ENCODE measurements at regions not wholly inside any gene's neighbourhood (a gene's known extent, or its start where the extent isn't known, plus 50 kb on each side); places are given as distances from the start of the nearest gene placed in this dataset.
A peak's percentile ranks its signal among the peaks of the same experiment; 100 is the strongest.

DNA sequence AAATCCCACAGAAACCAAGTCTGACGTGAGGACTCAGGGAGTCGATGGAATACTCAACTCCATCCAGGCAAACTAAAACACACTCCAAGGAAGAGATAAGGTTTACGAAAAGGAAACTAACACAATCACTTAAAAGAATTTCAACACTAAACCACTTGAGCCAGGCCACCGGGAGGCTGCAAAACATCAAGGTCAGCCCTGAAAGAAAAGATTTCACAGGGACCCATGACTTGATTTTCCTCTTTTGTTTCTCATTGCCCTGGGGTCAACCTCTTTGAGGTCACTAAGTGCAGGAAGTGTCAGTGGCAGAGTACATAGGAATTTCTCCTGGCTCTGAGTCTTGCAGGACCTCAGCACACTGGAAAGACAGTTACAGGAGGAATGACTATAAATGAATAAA is 77.8 kb upstream of the TARS1 start:
- Histone ChIP-seq H3K27me3 (ENCODE audit: control insufficient read depth, insufficient read depth, low read length) (no peaks in the 10 kb centered on the region), H3K9me3 (ENCODE audit: control insufficient read depth in 2 of 2, low read length in 2 of 2) (no peaks in the 10 kb centered on the region), H3K4me1 (ENCODE audit: control insufficient read depth, insufficient read depth, low read length, poor library complexity, severe bottlenecking) (no peaks in the 10 kb centered on the region), H3K36me3 (ENCODE audit: control insufficient read depth, insufficient read depth, low read length) (no peaks in the 10 kb centered on the region), H3K27ac (ENCODE audit: insufficient read depth, low read length, poor library complexity, severe bottlenecking) (no peak overlapping the region), H3K4me3 (ENCODE audit: low read depth, low read length) (no peak overlapping the region)
- Mint-ChIP-seq H3K4me1 (peaks cover 0 to 4% (median 0%) of the 10 kb centered on the region in 4 donors), H3K4me3 (no peak overlapping the region), H3K27me3 (no peaks in the 10 kb centered on the region), H3K27ac (no peak overlapping the region), H3K36me3 (no peaks in the 10 kb centered on the region), H3K9me3 (peaks cover 0 to 8% (median 5%) of the 10 kb centered on the region in 7 donors)
- DNase-seq = no peak
- no peak for ATAC-seq (ENCODE audit: low read depth in 2 of 2)

DNA sequence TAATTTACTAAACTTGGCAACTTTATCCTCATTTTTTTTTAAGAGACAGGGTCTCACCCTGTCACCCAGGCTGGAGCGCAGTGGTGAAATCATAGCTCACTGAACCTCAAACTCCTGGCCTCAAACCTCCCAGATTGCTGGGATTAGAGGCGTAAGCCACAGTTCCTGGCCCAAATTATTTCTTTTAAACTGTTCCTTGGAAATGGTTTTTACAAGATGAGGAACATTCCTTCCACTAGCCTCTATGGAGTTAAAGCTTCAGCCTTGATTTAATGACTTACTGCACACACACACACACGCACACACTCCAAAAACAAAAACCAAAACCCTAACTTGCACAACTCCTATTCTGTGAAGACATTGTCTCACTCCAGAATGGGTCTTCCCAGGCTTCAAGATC is 77.2 kb upstream of the TARS1 start:
- Mint-ChIP-seq H3K4me3 (no peak overlapping the region), H3K4me1 (peaks cover 0 to 4% (median 0%) of the 10 kb centered on the region in 4 donors), H3K36me3 (no peaks in the 10 kb centered on the region), H3K9me3 (peaks cover 0 to 8% (median 5%) of the 10 kb centered on the region in 7 donors), H3K27me3 (no peaks in the 10 kb centered on the region), H3K27ac (no peak overlapping the region)
- Histone ChIP-seq H3K27ac (ENCODE audit: insufficient read depth, low read length, poor library complexity, severe bottlenecking) (no peak overlapping the region), H3K4me1 (ENCODE audit: control insufficient read depth, insufficient read depth, low read length, poor library complexity, severe bottlenecking) (no peaks in the 10 kb centered on the region), H3K36me3 (ENCODE audit: control insufficient read depth, insufficient read depth, low read length) (no peaks in the 10 kb centered on the region), H3K27me3 (ENCODE audit: control insufficient read depth, insufficient read depth, low read length) (no peaks in the 10 kb centered on the region), H3K4me3 (ENCODE audit: low read depth, low read length) (no peak overlapping the region), H3K9me3 (ENCODE audit: control insufficient read depth in 2 of 2, low read length in 2 of 2) (no peaks in the 10 kb centered on the region)
- no peak for DNase-seq
- no peak for ATAC-seq (ENCODE audit: low read depth in 2 of 2)

DNA sequence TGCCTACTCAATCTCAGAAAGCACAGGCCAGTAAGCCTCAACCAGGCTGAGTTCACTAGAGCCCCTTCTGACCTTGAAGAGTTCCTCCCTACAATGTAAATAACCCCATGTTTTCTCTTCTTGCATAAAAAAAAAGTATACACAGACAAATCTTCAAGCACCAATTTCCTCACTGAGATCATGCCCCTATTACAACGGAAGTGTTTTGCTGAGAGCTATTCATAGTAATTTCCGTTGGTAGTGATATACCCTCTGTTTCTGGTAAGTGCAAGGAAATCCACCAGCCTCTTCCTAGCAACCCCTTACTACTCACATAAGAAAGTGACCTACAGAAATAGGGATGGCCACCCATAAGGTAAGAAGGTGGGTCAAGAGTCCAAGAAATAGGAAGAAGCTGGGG is 76.4 kb upstream of the TARS1 start:
- H3K27ac Mint-ChIP-seq = no peak overlapping the region
- H3K4me3 ChIP-seq (ENCODE audit: low read depth, low read length) = no peak overlapping the region
- H3K27ac ChIP-seq (ENCODE audit: insufficient read depth, low read length, poor library complexity, severe bottlenecking) = no peak overlapping the region
- H3K27me3 ChIP-seq (ENCODE audit: control insufficient read depth, insufficient read depth, low read length) = no peaks in the 10 kb centered on the region
- ATAC-seq (ENCODE audit: low read depth in 2 of 2) (no peak), DNase-seq (peak in 1 of 3 donors; percentile 17)
- no peaks in the 10 kb centered on the region for H3K36me3 Mint-ChIP-seq
- H3K4me1 ChIP-seq (ENCODE audit: control insufficient read depth, insufficient read depth, low read length, poor library complexity, severe bottlenecking) = no peaks in the 10 kb centered on the region
- H3K4me1 Mint-ChIP-seq = peaks cover 0 to 4% (median 0%) of the 10 kb centered on the region in 4 donors
- H3K27me3 Mint-ChIP-seq = no peaks in the 10 kb centered on the region
- peaks cover 0 to 8% (median 4%) of the 10 kb centered on the region in 7 donors for H3K9me3 Mint-ChIP-seq
- H3K36me3 ChIP-seq (ENCODE audit: control insufficient read depth, insufficient read depth, low read length) = no peaks in the 10 kb centered on the region
- H3K4me3 Mint-ChIP-seq = no peak overlapping the region
- H3K9me3 ChIP-seq (ENCODE audit: control insufficient read depth in 2 of 2, low read length in 2 of 2) = no peaks in the 10 kb centered on the region

DNA sequence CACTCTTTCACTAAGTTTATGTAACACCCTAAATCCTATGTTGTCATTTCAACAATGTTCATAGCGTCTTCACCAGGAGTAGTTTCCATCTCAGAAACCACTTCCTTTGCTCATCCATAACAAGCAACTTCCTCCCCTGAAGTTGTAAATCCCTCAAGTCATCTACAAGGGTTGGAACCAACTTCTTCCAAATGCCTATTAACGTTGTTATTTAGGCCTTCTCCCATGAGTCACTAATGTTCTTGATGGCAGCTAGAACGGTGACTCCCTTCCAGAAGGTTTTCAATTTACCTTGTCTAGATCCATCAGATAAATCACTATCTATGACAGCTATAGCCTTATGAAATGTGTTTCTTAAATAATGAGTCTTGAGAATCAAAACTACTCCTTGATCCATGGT is 73.3 kb upstream of the TARS1 start:
- H3K9me3 ChIP-seq (ENCODE audit: control insufficient read depth in 2 of 2, low read length in 2 of 2) = no peaks in the 10 kb centered on the region
- H3K4me1 Mint-ChIP-seq = peaks cover 0 to 4% (median 0%) of the 10 kb centered on the region in 4 donors
- H3K4me3 ChIP-seq (ENCODE audit: low read depth, low read length) = no peak overlapping the region
- ATAC-seq (ENCODE audit: low read depth in 2 of 2) = no peak
- H3K4me3 Mint-ChIP-seq = no peak overlapping the region
- H3K9me3 Mint-ChIP-seq = peaks cover 0 to 4% (median 0%) of the 10 kb centered on the region in 7 donors
- DNase-seq = no peak
- H3K27ac ChIP-seq (ENCODE audit: insufficient read depth, low read length, poor library complexity, severe bottlenecking) = no peak overlapping the region
- H3K4me1 ChIP-seq (ENCODE audit: control insufficient read depth, insufficient read depth, low read length, poor library complexity, severe bottlenecking) = no peaks in the 10 kb centered on the region
- H3K27ac Mint-ChIP-seq = peak overlapping the region in 1 of 3 donors; percentile 84
- H3K36me3 Mint-ChIP-seq = no peaks in the 10 kb centered on the region
- no peaks in the 10 kb centered on the region for H3K27me3 ChIP-seq (ENCODE audit: control insufficient read depth, insufficient read depth, low read length)
- no peaks in the 10 kb centered on the region for H3K27me3 Mint-ChIP-seq
- H3K36me3 ChIP-seq (ENCODE audit: control insufficient read depth, insufficient read depth, low read length) = no peaks in the 10 kb centered on the region

DNA sequence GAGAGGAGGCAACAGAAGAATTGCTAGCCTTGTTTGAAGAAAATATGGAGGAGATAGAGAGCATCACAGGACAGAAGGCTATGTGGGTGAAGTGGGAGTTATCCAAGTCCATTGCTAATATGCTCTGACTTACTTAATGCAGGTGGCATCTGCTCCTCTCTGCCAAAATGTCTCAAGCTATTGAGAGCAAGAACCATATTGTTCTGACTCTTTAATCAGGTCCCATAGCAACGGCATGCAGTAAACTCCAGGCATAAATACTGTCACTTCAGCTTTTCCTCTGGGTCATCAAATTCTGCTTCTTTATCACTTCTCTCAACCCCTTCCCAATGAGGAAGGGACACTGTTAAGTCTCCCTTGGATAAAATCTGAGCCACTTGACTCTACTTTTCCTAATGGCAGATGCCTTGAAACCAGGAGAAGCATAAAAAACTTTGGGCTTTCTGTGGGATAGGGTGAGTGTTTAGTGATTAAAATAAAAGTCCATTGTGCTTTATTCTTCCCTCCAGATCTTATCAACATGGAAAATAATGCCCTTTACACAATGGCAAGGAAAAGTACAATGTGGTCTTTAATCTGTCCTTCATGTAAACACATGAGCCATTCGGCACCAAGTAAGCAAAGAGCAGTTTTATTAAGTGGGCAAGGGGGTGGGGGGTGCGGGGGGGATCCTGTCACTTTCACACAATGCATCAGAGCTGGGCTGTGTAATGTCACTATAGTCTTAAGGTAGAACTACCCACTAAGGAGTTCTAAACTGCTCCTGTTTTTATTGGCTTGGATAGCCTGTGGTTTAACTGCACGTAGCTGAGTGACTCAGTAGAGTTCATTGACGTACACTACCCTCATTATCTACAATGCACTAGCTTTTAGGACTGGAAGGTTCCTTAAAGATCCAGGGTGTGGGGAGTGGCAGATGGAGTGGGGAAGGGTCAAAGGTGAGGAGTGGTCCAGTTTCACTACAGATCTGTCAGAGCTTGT is 71.0 kb upstream of the TARS1 start:
- no peaks in the 10 kb centered on the region for H3K9me3 ChIP-seq (ENCODE audit: control insufficient read depth in 2 of 2, low read length in 2 of 2)

DNA sequence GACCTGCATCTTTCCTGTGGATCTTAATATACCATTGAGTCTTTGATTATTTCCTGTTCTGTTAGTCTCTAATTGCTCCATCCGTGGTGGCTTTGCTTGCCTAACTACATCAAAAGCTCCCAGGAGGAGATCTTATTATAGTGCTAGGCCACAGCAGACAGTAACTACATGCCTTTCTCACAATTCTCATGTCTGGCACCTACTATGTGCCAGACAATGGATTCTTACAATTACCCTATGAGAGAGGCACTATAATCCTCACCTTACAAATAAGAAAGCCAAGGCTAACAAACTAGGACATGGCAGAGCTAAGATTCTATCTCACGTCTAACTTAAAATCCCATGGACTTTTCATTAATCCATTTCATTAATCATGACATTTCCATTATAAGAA is 70.3 kb upstream of the TARS1 start:
- Histone ChIP-seq H3K9me3 (ENCODE audit: control insufficient read depth in 2 of 2, low read length in 2 of 2) (no peaks in the 10 kb centered on the region), H3K27me3 (ENCODE audit: control insufficient read depth, insufficient read depth, low read length) (no peaks in the 10 kb centered on the region), H3K4me3 (ENCODE audit: low read depth, low read length) (no peak overlapping the region), H3K27ac (ENCODE audit: insufficient read depth, low read length, poor library complexity, severe bottlenecking) (no peak overlapping the region), H3K36me3 (ENCODE audit: control insufficient read depth, insufficient read depth, low read length) (no peaks in the 10 kb centered on the region), H3K4me1 (ENCODE audit: control insufficient read depth, insufficient read depth, low read length, poor library complexity, severe bottlenecking) (no peaks in the 10 kb centered on the region)
- Mint-ChIP-seq H3K4me1 (no peaks in the 10 kb centered on the region), H3K9me3 (peaks cover 0 to 4% (median 0%) of the 10 kb centered on the region in 7 donors), H3K36me3 (no peaks in the 10 kb centered on the region), H3K4me3 (no peak overlapping the region), H3K27ac (no peak overlapping the region), H3K27me3 (no peaks in the 10 kb centered on the region)
- DNase-seq = no peak
- ATAC-seq (ENCODE audit: low read depth in 2 of 2) = no peak

More for the DNA sequence above, 71.0 kb upstream of the TARS1 start:
- Mint-ChIP-seq H3K4me1 (no peaks in the 10 kb centered on the region), H3K27ac (no peak overlapping the region), H3K27me3 (no peaks in the 10 kb centered on the region), H3K9me3 (peaks cover 0 to 4% (median 0%) of the 10 kb centered on the region in 7 donors), H3K4me3 (no peak overlapping the region), H3K36me3 (no peaks in the 10 kb centered on the region)
- no peak overlapping the region for H3K4me3 ChIP-seq (ENCODE audit: low read depth, low read length)
- ATAC-seq (ENCODE audit: low read depth in 2 of 2) (no peak), DNase-seq (no peak)
- no peaks in the 10 kb centered on the region for H3K27me3 ChIP-seq (ENCODE audit: control insufficient read depth, insufficient read depth, low read length)
- H3K36me3 ChIP-seq (ENCODE audit: control insufficient read depth, insufficient read depth, low read length) = no peaks in the 10 kb centered on the region
- no peaks in the 10 kb centered on the region for H3K4me1 ChIP-seq (ENCODE audit: control insufficient read depth, insufficient read depth, low read length, poor library complexity, severe bottlenecking)
- H3K27ac ChIP-seq (ENCODE audit: insufficient read depth, low read length, poor library complexity, severe bottlenecking) = no peak overlapping the region

DNA sequence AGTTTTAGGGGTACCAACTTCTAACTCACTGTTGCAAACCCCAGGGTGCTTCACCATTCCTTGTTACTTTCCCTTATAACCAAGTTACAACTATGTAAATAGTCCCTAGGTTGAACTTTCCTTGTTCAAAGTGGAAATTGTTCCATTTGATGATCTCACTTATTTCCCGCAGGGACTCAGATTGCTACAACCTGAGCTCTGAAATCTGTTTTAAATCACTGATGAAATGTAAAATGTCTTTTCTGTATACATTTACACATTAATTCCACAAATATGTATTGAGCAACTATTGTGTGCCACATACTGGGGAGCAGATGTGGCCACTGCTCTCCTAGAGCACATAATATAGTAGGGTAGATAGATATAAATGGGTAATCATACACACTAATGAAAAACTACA is 69.1 kb upstream of the TARS1 start:
- no peaks in the 10 kb centered on the region for H3K36me3 ChIP-seq (ENCODE audit: control insufficient read depth, insufficient read depth, low read length)
- no peak overlapping the region for H3K27ac ChIP-seq (ENCODE audit: insufficient read depth, low read length, poor library complexity, severe bottlenecking)
- no peaks in the 10 kb centered on the region for H3K9me3 ChIP-seq (ENCODE audit: control insufficient read depth in 2 of 2, low read length in 2 of 2)
- H3K36me3 Mint-ChIP-seq = no peaks in the 10 kb centered on the region
- H3K4me1 ChIP-seq (ENCODE audit: control insufficient read depth, insufficient read depth, low read length, poor library complexity, severe bottlenecking) = no peaks in the 10 kb centered on the region
- peaks cover 0 to 4% (median 0%) of the 10 kb centered on the region in 7 donors for H3K9me3 Mint-ChIP-seq
- no peaks in the 10 kb centered on the region for H3K27me3 ChIP-seq (ENCODE audit: control insufficient read depth, insufficient read depth, low read length)
- no peak overlapping the region for H3K4me3 ChIP-seq (ENCODE audit: low read depth, low read length)
- no peaks in the 10 kb centered on the region for H3K27me3 Mint-ChIP-seq
- no peaks in the 10 kb centered on the region for H3K4me1 Mint-ChIP-seq
- DNase-seq (no peak), ATAC-seq (ENCODE audit: low read depth in 2 of 2) (no peak)
- no peak overlapping the region for H3K4me3 Mint-ChIP-seq
- H3K27ac Mint-ChIP-seq = peak overlapping the region in 1 of 3 donors; percentile 16
